ENCODE measurements at regions not wholly inside any gene's neighbourhood (a gene's known extent, or its start where the extent isn't known, plus 50 kb on each side); places are given as distances from the start of the nearest gene placed in this dataset.
"Not testable (repeated sequence)": the region's sequence is repeated elsewhere in the genome, so short reads cannot be mapped to it uniquely, and the experiment has no call there.

- TF ChIP-seq CTCF (IDR thresholded peaks at IDR 0.05; ENCODE audit: insufficient read depth, low read length, poor library complexity, severe bottlenecking) = no peak
- no peak overlapping the region for H3K4me3 ChIP-seq (ENCODE audit: low read depth, low read length)
- DNase-seq (ENCODE audit: low read depth) = no peak
Observed at GRCh38 chr9:65409471-65409980, 124.5 kb upstream of the FOXD4L5 start.

GRCh38 chr9:65408806-65409205 is 123.8 kb upstream of the FOXD4L5 start:
- not testable (repeated sequence) for DNase-seq (ENCODE audit: low read depth); H3K36me3 ChIP-seq (ENCODE audit: control insufficient read depth, insufficient read depth, low read length); H3K4me3 ChIP-seq (ENCODE audit: low read depth, low read length); H3K27me3 ChIP-seq (ENCODE audit: control insufficient read depth, insufficient read depth, low read length)

More at GRCh38 chr9:65409471-65409980, 124.5 kb upstream of the FOXD4L5 start:
- Histone ChIP-seq H3K36me3 (ENCODE audit: control insufficient read depth, insufficient read depth, low read length) (no peaks in the 10 kb centered on the region), H3K27me3 (ENCODE audit: control insufficient read depth, insufficient read depth, low read length) (no peaks in the 10 kb centered on the region)

GRCh38 chr9:65406625-65407024 is 121.6 kb upstream of the FOXD4L5 start:
- H3K36me3 ChIP-seq (ENCODE audit: control insufficient read depth, insufficient read depth, low read length); DNase-seq (ENCODE audit: low read depth); H3K27me3 ChIP-seq (ENCODE audit: control insufficient read depth, insufficient read depth, low read length); H3K4me3 ChIP-seq (ENCODE audit: low read depth, low read length): not testable (repeated sequence)

GRCh38 chr9:65405766-65406165 is 120.8 kb upstream of the FOXD4L5 start:
- H3K36me3 ChIP-seq (ENCODE audit: control insufficient read depth, insufficient read depth, low read length); DNase-seq (ENCODE audit: low read depth); H3K4me3 ChIP-seq (ENCODE audit: low read depth, low read length); H3K27me3 ChIP-seq (ENCODE audit: control insufficient read depth, insufficient read depth, low read length): not testable (repeated sequence)

- Histone ChIP-seq H3K36me3 (ENCODE audit: control insufficient read depth, insufficient read depth, low read length) (no peaks in the 10 kb centered on the region), H3K4me3 (ENCODE audit: low read depth, low read length) (no peak overlapping the region), H3K27me3 (ENCODE audit: control insufficient read depth, insufficient read depth, low read length) (no peaks in the 10 kb centered on the region)
- no peak for DNase-seq (ENCODE audit: low read depth)
- no peak for TF ChIP-seq CTCF (IDR thresholded peaks at IDR 0.05; ENCODE audit: insufficient read depth, low read length, poor library complexity, severe bottlenecking)
Observed at GRCh38 chr9:65405253-65405652, 120.2 kb upstream of the FOXD4L5 start.

- Histone ChIP-seq H3K36me3 (ENCODE audit: control insufficient read depth, insufficient read depth, low read length) (no peaks in the 10 kb centered on the region), H3K27me3 (ENCODE audit: control insufficient read depth, insufficient read depth, low read length) (no peaks in the 10 kb centered on the region), H3K4me3 (ENCODE audit: low read depth, low read length) (no peak overlapping the region)
- TF ChIP-seq CTCF (IDR thresholded peaks at IDR 0.05; ENCODE audit: insufficient read depth, low read length, poor library complexity, severe bottlenecking) = no peak
- no peak for DNase-seq (ENCODE audit: low read depth)
Observed at GRCh38 chr9:65404232-65405006, 119.4 kb upstream of the FOXD4L5 start.

GRCh38 chr9:65403721-65404120 is 118.7 kb upstream of the FOXD4L5 start:
- Histone ChIP-seq H3K4me3 (ENCODE audit: low read depth, low read length) (no peak overlapping the region), H3K36me3 (ENCODE audit: control insufficient read depth, insufficient read depth, low read length) (no peaks in the 10 kb centered on the region), H3K27me3 (ENCODE audit: control insufficient read depth, insufficient read depth, low read length) (no peaks in the 10 kb centered on the region)
- DNase-seq (ENCODE audit: low read depth) = no peak
- TF ChIP-seq CTCF (IDR thresholded peaks at IDR 0.05; ENCODE audit: insufficient read depth, low read length, poor library complexity, severe bottlenecking) = no peak

GRCh38 chr9:65403072-65403471 is 118.1 kb upstream of the FOXD4L5 start:
- not testable (repeated sequence) for H3K4me3 ChIP-seq (ENCODE audit: low read depth, low read length); H3K27me3 ChIP-seq (ENCODE audit: control insufficient read depth, insufficient read depth, low read length); DNase-seq (ENCODE audit: low read depth); H3K36me3 ChIP-seq (ENCODE audit: control insufficient read depth, insufficient read depth, low read length)

- H3K4me3 ChIP-seq (ENCODE audit: low read depth, low read length); H3K36me3 ChIP-seq (ENCODE audit: control insufficient read depth, insufficient read depth, low read length); DNase-seq (ENCODE audit: low read depth); H3K27me3 ChIP-seq (ENCODE audit: control insufficient read depth, insufficient read depth, low read length): not testable (repeated sequence)
Observed at GRCh38 chr9:65402206-65402870, 117.3 kb upstream of the FOXD4L5 start.

GRCh38 chr9:65401456-65402045 is 116.5 kb upstream of the FOXD4L5 start:
- H3K4me3 ChIP-seq (ENCODE audit: low read depth, low read length); DNase-seq (ENCODE audit: low read depth); H3K27me3 ChIP-seq (ENCODE audit: control insufficient read depth, insufficient read depth, low read length); H3K36me3 ChIP-seq (ENCODE audit: control insufficient read depth, insufficient read depth, low read length): not testable (repeated sequence)
